ENCODE measurements at regions not wholly inside any gene's neighbourhood (a gene's known extent, or its start where the extent isn't known, plus 50 kb on each side); places are given as distances from the start of the nearest gene placed in this dataset.

- TF ChIP-seq CTCF (IDR thresholded peaks at IDR 0.05), result no peak
- Mint-ChIP-seq H3K36me3 (ENCODE audit: low read depth) (no peaks in the 10 kb centered on the region), H3K27ac (no peak overlapping the region), H3K9me3 (no peaks in the 10 kb centered on the region), H3K4me1 (peaks cover 54% of the 10 kb centered on the region), H3K4me3 (no peak overlapping the region), H3K27me3 (ENCODE audit: low read depth, poor library complexity) (peaks cover 13% of the 10 kb centered on the region)
- DNase-seq, result no peak
Measured at GRCh38 chr15:97087006-97087741, 756.7 kb downstream of the NR2F2 start.

- Mint-ChIP-seq H3K9me3 (no peaks in the 10 kb centered on the region), H3K4me3 (no peak overlapping the region), H3K4me1 (peaks cover 14% of the 10 kb centered on the region)
Measured at GRCh38 chr15:97091093-97091492, 760.6 kb downstream of the NR2F2 start.

GRCh38 chr15:97092656-97093055 lies 762.2 kb downstream of the NR2F2 start:
- Mint-ChIP-seq H3K36me3 (ENCODE audit: low read depth) (no peaks in the 10 kb centered on the region), H3K27ac (no peak overlapping the region), H3K9me3 (no peaks in the 10 kb centered on the region), H3K27me3 (ENCODE audit: low read depth, poor library complexity) (peaks cover 6% of the 10 kb centered on the region), H3K4me3 (no peak overlapping the region), H3K4me1 (peaks cover 3% of the 10 kb centered on the region)
- TF ChIP-seq CTCF (IDR thresholded peaks at IDR 0.05), result no peak
- DNase-seq, result no peak

More at GRCh38 chr15:97091093-97091492, 760.6 kb downstream of the NR2F2 start:
- no peak for DNase-seq
- Mint-ChIP-seq H3K36me3 (ENCODE audit: low read depth) (no peaks in the 10 kb centered on the region), H3K27me3 (ENCODE audit: low read depth, poor library complexity) (peaks cover 4% of the 10 kb centered on the region), H3K27ac (no peak overlapping the region)
- TF ChIP-seq CTCF (IDR thresholded peaks at IDR 0.05), result no peak

GRCh38 chr15:97096303-97096835 lies 765.9 kb downstream of the NR2F2 start:
- DNase-seq, result no peak
- no peak for TF ChIP-seq CTCF (IDR thresholded peaks at IDR 0.05)
- H3K4me1 Mint-ChIP-seq, result no peaks in the 10 kb centered on the region
- H3K27me3 Mint-ChIP-seq (ENCODE audit: low read depth, poor library complexity), result peaks cover 4% of the 10 kb centered on the region
- H3K27ac Mint-ChIP-seq, result no peak overlapping the region
- no peaks in the 10 kb centered on the region for H3K36me3 Mint-ChIP-seq (ENCODE audit: low read depth)
- no peak overlapping the region for H3K4me3 Mint-ChIP-seq
- peaks cover 6% of the 10 kb centered on the region for H3K9me3 Mint-ChIP-seq

GRCh38 chr15:97099040-97099439 lies 768.5 kb downstream of the NR2F2 start:
- Mint-ChIP-seq H3K27me3 (ENCODE audit: low read depth, poor library complexity) (peaks cover 4% of the 10 kb centered on the region), H3K9me3 (peaks cover 6% of the 10 kb centered on the region), H3K4me3 (no peak overlapping the region), H3K27ac (no peak overlapping the region), H3K36me3 (ENCODE audit: low read depth) (no peaks in the 10 kb centered on the region), H3K4me1 (no peaks in the 10 kb centered on the region)
- no peak for TF ChIP-seq CTCF (IDR thresholded peaks at IDR 0.05)
- no peak for DNase-seq

GRCh38 chr15:97101572-97101971 lies 771.1 kb downstream of the NR2F2 start:
- Mint-ChIP-seq H3K27me3 (ENCODE audit: low read depth, poor library complexity) (peaks cover 7% of the 10 kb centered on the region), H3K9me3 (peaks cover 10% of the 10 kb centered on the region), H3K36me3 (ENCODE audit: low read depth) (no peaks in the 10 kb centered on the region), H3K27ac (no peak overlapping the region), H3K4me3 (no peak overlapping the region), H3K4me1 (no peaks in the 10 kb centered on the region)
- no peak for DNase-seq
- TF ChIP-seq CTCF (IDR thresholded peaks at IDR 0.05), result no peak
